ENCODE measurements at regions not wholly inside any gene's neighbourhood (a gene's known extent, or its start where the extent isn't known, plus 50 kb on each side); places are given as distances from the start of the nearest gene placed in this dataset.

GRCh38 chr9:73805853-73806458 lies 654.3 kb downstream of the ANXA1 start:
- Histone ChIP-seq H3K4me2 (no peak overlapping the region), H3K9me3 (ENCODE audit: low read depth) (no peaks in the 10 kb centered on the region), H2AFZ (replicated peaks) (no peak overlapping the region), H3K9ac (no peak overlapping the region), H3K27ac (no peak overlapping the region), H3K4me1 (no peaks in the 10 kb centered on the region), H3F3A (ENCODE audit: low read depth) (no peaks in the 10 kb centered on the region), H3K79me2 (ENCODE audit: low read depth) (no peaks in the 10 kb centered on the region), H3K27me3 (no peaks in the 10 kb centered on the region), H4K20me1 (ENCODE audit: low read depth) (no peaks in the 10 kb centered on the region), H3K36me3 (no peaks in the 10 kb centered on the region), H3K4me3 (no peak overlapping the region)
- Mint-ChIP-seq H3K36me3 (no peaks in the 10 kb centered on the region), H3K27me3 (ENCODE audit: insufficient read depth, low read depth) (no peaks in the 10 kb centered on the region), H3K4me3 (no peak overlapping the region), H3K4me1 (no peaks in the 10 kb centered on the region), H3K9me3 (no peaks in the 10 kb centered on the region), H3K27ac (no peak overlapping the region)
- no peak for TF ChIP-seq EZH2phosphoT487 (IDR thresholded peaks at IDR 0.05)
- TF ChIP-seq CTCF (IDR thresholded peaks at IDR 0.05) = no peak
- TF ChIP-seq EZH2 (IDR thresholded peaks at IDR 0.05) = no peak
- DNase-seq (ENCODE audit: low spot score) = no peak

- no peak overlapping the region for H3K4me3 ChIP-seq
- H3K79me2 ChIP-seq (ENCODE audit: low read depth) = no peaks in the 10 kb centered on the region
- H3K27me3 ChIP-seq = no peaks in the 10 kb centered on the region
- no peaks in the 10 kb centered on the region for H3F3A ChIP-seq (ENCODE audit: low read depth)
- no peak overlapping the region for H2AFZ ChIP-seq (replicated peaks)
- H3K36me3 Mint-ChIP-seq = no peaks in the 10 kb centered on the region
- no peak for DNase-seq (ENCODE audit: low spot score)
- no peak overlapping the region for H3K27ac ChIP-seq
- no peaks in the 10 kb centered on the region for H3K4me1 ChIP-seq
- H3K36me3 ChIP-seq = no peaks in the 10 kb centered on the region
- H3K27me3 Mint-ChIP-seq (ENCODE audit: insufficient read depth, low read depth) = no peaks in the 10 kb centered on the region
- H3K4me1 Mint-ChIP-seq = no peaks in the 10 kb centered on the region
- no peak overlapping the region for H3K27ac Mint-ChIP-seq
- no peaks in the 10 kb centered on the region for H4K20me1 ChIP-seq (ENCODE audit: low read depth)
- H3K9ac ChIP-seq = no peak overlapping the region
- no peaks in the 10 kb centered on the region for H3K9me3 ChIP-seq (ENCODE audit: low read depth)
- no peak overlapping the region for H3K4me2 ChIP-seq
- TF ChIP-seq EZH2phosphoT487 (IDR thresholded peaks at IDR 0.05) (no peak), CTCF (IDR thresholded peaks at IDR 0.05) (no peak)
- no peak overlapping the region for H3K4me3 Mint-ChIP-seq
- no peaks in the 10 kb centered on the region for H3K9me3 Mint-ChIP-seq
Measured at GRCh38 chr9:73806876-73807275, 655.2 kb downstream of the ANXA1 start.

GRCh38 chr9:73807952-73808351 lies 656.3 kb downstream of the ANXA1 start:
- Histone ChIP-seq H4K20me1 (ENCODE audit: low read depth) (no peaks in the 10 kb centered on the region), H2AFZ (replicated peaks) (no peak overlapping the region), H3F3A (ENCODE audit: low read depth) (no peaks in the 10 kb centered on the region), H3K4me1 (no peaks in the 10 kb centered on the region), H3K27me3 (no peaks in the 10 kb centered on the region), H3K27ac (no peak overlapping the region), H3K9me3 (ENCODE audit: low read depth) (no peaks in the 10 kb centered on the region), H3K4me2 (no peak overlapping the region), H3K79me2 (ENCODE audit: low read depth) (no peaks in the 10 kb centered on the region), H3K4me3 (no peak overlapping the region), H3K36me3 (no peaks in the 10 kb centered on the region), H3K9ac (no peak overlapping the region)
- Mint-ChIP-seq H3K36me3 (no peaks in the 10 kb centered on the region), H3K4me3 (no peak overlapping the region), H3K4me1 (no peaks in the 10 kb centered on the region), H3K27ac (no peak overlapping the region), H3K9me3 (no peaks in the 10 kb centered on the region), H3K27me3 (ENCODE audit: insufficient read depth, low read depth) (peaks cover 2% of the 10 kb centered on the region)
- TF ChIP-seq CTCF (IDR thresholded peaks at IDR 0.05) (no peak), EZH2 (IDR thresholded peaks at IDR 0.05) (no peak), EZH2phosphoT487 (IDR thresholded peaks at IDR 0.05) (no peak)
- DNase-seq (ENCODE audit: low spot score) = no peak
